Subcutaneous abdominal adipose tissue (tissue), 5 donors: ENCODE measurements at regions not wholly inside any gene's neighbourhood (a gene's known extent, or its start where the extent isn't known, plus 50 kb on each side); places are given as distances from the start of the nearest gene placed in this dataset.

Experiments
- H3K27ac ChIP-seq: one replicate; pipeline ENCODE4 v1.7.0; 2013; ENCODE audit warnings: low read depth, mild to moderate bottlenecking, inconsistent platforms, low read length, moderate library complexity
- H3K27me3 ChIP-seq, 5 donors: one replicate each; pipeline ENCODE4 v1.7.0; 2013; ENCODE audit warnings: low read length in 5 of 5, inconsistent platforms in 1 of 5; ENCODE audit not compliant: control insufficient read depth in 5 of 5, insufficient read depth in 4 of 5
- H3K36me3 ChIP-seq, 5 donors: one replicate each; pipeline ENCODE4 v1.7.0; 2013; ENCODE audit warnings: low read length in 5 of 5; ENCODE audit not compliant: control insufficient read depth in 5 of 5, insufficient read depth in 5 of 5
- H3K4me1 ChIP-seq, 5 donors: one replicate each; pipeline ENCODE4 v1.7.0; 2013; ENCODE audit warnings: low read length in 5 of 5, mild to moderate bottlenecking in 3 of 5, moderate library complexity in 1 of 5; ENCODE audit not compliant: control insufficient read depth in 5 of 5, insufficient read depth in 5 of 5
- H3K4me3 ChIP-seq, 5 donors: one replicate each; pipeline ENCODE4 v1.7.0; 2013; ENCODE audit warnings: low read length in 5 of 5, low read depth in 1 of 5
- H3K9ac ChIP-seq, 5 donors: one replicate each; pipeline ENCODE4 v1.7.0; 2013; ENCODE audit warnings: low read length in 5 of 5, mild to moderate bottlenecking in 4 of 5, moderate library complexity in 3 of 5
- H3K9me3 ChIP-seq, 5 donors: one replicate each; pipeline ENCODE4 v1.7.0; 2013; ENCODE audit warnings: low read length in 5 of 5; ENCODE audit not compliant: control insufficient read depth in 5 of 5
- donor health status: healthy.
- donor health status: healthy.
- donor health status: healthy.
- donor health status: healthy.
- donor health status: healthy.

GRCh38 chr4:164009435-164009834 lies 514.9 kb downstream of the TMA16 start:
- Histone ChIP-seq H3K9me3 (peaks cover 0 to 4% (median 0%) of the 10 kb centered on the region in 5 donors), H3K9ac (no peak overlapping the region), H3K27me3 (peaks cover 0 to 3% (median 0%) of the 10 kb centered on the region in 5 donors), H3K36me3 (no peaks in the 10 kb centered on the region), H3K4me1 (no peaks in the 10 kb centered on the region), H3K4me3 (no peak overlapping the region), H3K27ac (no peak overlapping the region)

GRCh38 chr4:164011791-164012190 lies 517.3 kb downstream of the TMA16 start:
- H3K4me3 ChIP-seq: no peak overlapping the region
- H3K27ac ChIP-seq: no peak overlapping the region
- no peak overlapping the region for H3K9ac ChIP-seq
- peaks cover 0 to 2% (median 0%) of the 10 kb centered on the region in 5 donors for H3K9me3 ChIP-seq
- H3K36me3 ChIP-seq: no peaks in the 10 kb centered on the region
- H3K4me1 ChIP-seq: no peaks in the 10 kb centered on the region
- H3K27me3 ChIP-seq: peaks cover 0 to 3% (median 0%) of the 10 kb centered on the region in 5 donors

- Histone ChIP-seq H3K4me3 (no peak overlapping the region), H3K27me3 (peaks cover 0 to 3% (median 0%) of the 10 kb centered on the region in 5 donors), H3K27ac (no peak overlapping the region), H3K4me1 (no peaks in the 10 kb centered on the region), H3K9me3 (peaks cover 0 to 2% (median 0%) of the 10 kb centered on the region in 5 donors), H3K9ac (no peak overlapping the region), H3K36me3 (no peaks in the 10 kb centered on the region)
Observed at GRCh38 chr4:164012396-164013027, 518.0 kb downstream of the TMA16 start.

GRCh38 chr4:164021947-164022346 lies 527.5 kb downstream of the TMA16 start:
- H3K27ac ChIP-seq: no peak overlapping the region
- peaks cover 0 to 3% (median 0%) of the 10 kb centered on the region in 5 donors for H3K27me3 ChIP-seq
- H3K9ac ChIP-seq: no peak overlapping the region
- H3K9me3 ChIP-seq: peaks cover 0 to 19% (median 5%) of the 10 kb centered on the region in 5 donors
- no peaks in the 10 kb centered on the region for H3K4me1 ChIP-seq
- H3K36me3 ChIP-seq: no peaks in the 10 kb centered on the region
- no peak overlapping the region for H3K4me3 ChIP-seq

- no peak overlapping the region for H3K27ac ChIP-seq
- H3K27me3 ChIP-seq: peaks cover 0 to 3% (median 0%) of the 10 kb centered on the region in 5 donors
- peaks cover 0 to 19% (median 5%) of the 10 kb centered on the region in 5 donors for H3K9me3 ChIP-seq
- H3K4me1 ChIP-seq: no peaks in the 10 kb centered on the region
- no peak overlapping the region for H3K9ac ChIP-seq
- no peaks in the 10 kb centered on the region for H3K36me3 ChIP-seq
- no peak overlapping the region for H3K4me3 ChIP-seq
Observed at GRCh38 chr4:164023214-164023613, 528.7 kb downstream of the TMA16 start.

- no peak overlapping the region for H3K27ac ChIP-seq
- no peaks in the 10 kb centered on the region for H3K27me3 ChIP-seq
- no peaks in the 10 kb centered on the region for H3K36me3 ChIP-seq
- H3K9ac ChIP-seq: no peak overlapping the region
- no peaks in the 10 kb centered on the region for H3K4me1 ChIP-seq
- H3K9me3 ChIP-seq: peaks cover 0 to 14% (median 4%) of the 10 kb centered on the region in 5 donors
- no peak overlapping the region for H3K4me3 ChIP-seq
Observed at GRCh38 chr4:164027805-164028204, 533.3 kb downstream of the TMA16 start.

GRCh38 chr4:164039482-164039881 lies 545.0 kb downstream of the TMA16 start:
- Histone ChIP-seq H3K27ac (no peak overlapping the region), H3K4me3 (no peak overlapping the region), H3K9me3 (peaks cover 0 to 11% (median 8%) of the 10 kb centered on the region in 5 donors)

GRCh38 chr4:164056426-164057142 lies 562.1 kb downstream of the TMA16 start:
- Histone ChIP-seq H3K9me3 (no peaks in the 10 kb centered on the region), H3K4me1 (no peaks in the 10 kb centered on the region), H3K4me3 (no peak overlapping the region), H3K27ac (no peak overlapping the region), H3K27me3 (no peaks in the 10 kb centered on the region), H3K9ac (no peak overlapping the region), H3K36me3 (no peaks in the 10 kb centered on the region)

More at GRCh38 chr4:164039482-164039881, 545.0 kb downstream of the TMA16 start:
- Histone ChIP-seq H3K36me3 (no peaks in the 10 kb centered on the region), H3K9ac (no peak overlapping the region), H3K4me1 (no peaks in the 10 kb centered on the region), H3K27me3 (no peaks in the 10 kb centered on the region)

GRCh38 chr4:164058776-164059445 lies 564.4 kb downstream of the TMA16 start:
- no peak overlapping the region for H3K27ac ChIP-seq
- H3K4me3 ChIP-seq: no peak overlapping the region
- H3K9me3 ChIP-seq: no peaks in the 10 kb centered on the region
- no peaks in the 10 kb centered on the region for H3K4me1 ChIP-seq
- H3K9ac ChIP-seq: no peak overlapping the region
- H3K36me3 ChIP-seq: no peaks in the 10 kb centered on the region
- H3K27me3 ChIP-seq: no peaks in the 10 kb centered on the region

- H3K4me3 ChIP-seq: no peak overlapping the region
- H3K27me3 ChIP-seq: no peaks in the 10 kb centered on the region
- H3K27ac ChIP-seq: no peak overlapping the region
- H3K36me3 ChIP-seq: no peaks in the 10 kb centered on the region
- H3K9ac ChIP-seq: no peak overlapping the region
- H3K4me1 ChIP-seq: no peaks in the 10 kb centered on the region
- no peaks in the 10 kb centered on the region for H3K9me3 ChIP-seq
Observed at GRCh38 chr4:164060456-164060855, 566.0 kb downstream of the TMA16 start.
